RWPE1 (cell line): ENCODE measurements at regions not wholly inside any gene's neighbourhood (a gene's known extent, or its start where the extent isn't known, plus 50 kb on each side); places are given as distances from the start of the nearest gene placed in this dataset.

Experiments
- CTCF ChIA-PET: fragments of 350-600 bp; sonication (Branson Sonifier 250); formaldehyde crosslinking; extraction: SDS; loops from one replicate; lab custom pipeline; 2021; lab: Yijun Ruan, JAX
- POLR2A ChIA-PET: fragments of 400-600 bp; formaldehyde crosslinking; extraction: SDS; loops from one replicate; lab custom pipeline; 2020; ENCODE audit warnings: antibody characterized with exemption; ENCODE audit not compliant: low non-redundant PET; lab: Yijun Ruan, JAX
- DNase-seq: peaks from one replicate; pipeline ENCODE4 v3.0.0; 2012; ENCODE audit warnings: low spot score
- H3K27ac ChIP-seq: fragments of 450-650 bp; 2 replicates; pipeline ENCODE4 v1.5.1; 2017
- TF ChIP-seq, protein P1 (sequence below): fragments of 450-650 bp; conservative IDR thresholded peaks from 2 replicates; pipeline ENCODE4 v1.5.1; 2017; ENCODE audit warnings: low read depth, mild to moderate bottlenecking

GRCh38 chr6:93562582-93562981 is 143.2 kb upstream of the EPHA7 start:
- H3K27ac ChIP-seq: no peak overlapping the region
- TF ChIP-seq, protein P1, sequence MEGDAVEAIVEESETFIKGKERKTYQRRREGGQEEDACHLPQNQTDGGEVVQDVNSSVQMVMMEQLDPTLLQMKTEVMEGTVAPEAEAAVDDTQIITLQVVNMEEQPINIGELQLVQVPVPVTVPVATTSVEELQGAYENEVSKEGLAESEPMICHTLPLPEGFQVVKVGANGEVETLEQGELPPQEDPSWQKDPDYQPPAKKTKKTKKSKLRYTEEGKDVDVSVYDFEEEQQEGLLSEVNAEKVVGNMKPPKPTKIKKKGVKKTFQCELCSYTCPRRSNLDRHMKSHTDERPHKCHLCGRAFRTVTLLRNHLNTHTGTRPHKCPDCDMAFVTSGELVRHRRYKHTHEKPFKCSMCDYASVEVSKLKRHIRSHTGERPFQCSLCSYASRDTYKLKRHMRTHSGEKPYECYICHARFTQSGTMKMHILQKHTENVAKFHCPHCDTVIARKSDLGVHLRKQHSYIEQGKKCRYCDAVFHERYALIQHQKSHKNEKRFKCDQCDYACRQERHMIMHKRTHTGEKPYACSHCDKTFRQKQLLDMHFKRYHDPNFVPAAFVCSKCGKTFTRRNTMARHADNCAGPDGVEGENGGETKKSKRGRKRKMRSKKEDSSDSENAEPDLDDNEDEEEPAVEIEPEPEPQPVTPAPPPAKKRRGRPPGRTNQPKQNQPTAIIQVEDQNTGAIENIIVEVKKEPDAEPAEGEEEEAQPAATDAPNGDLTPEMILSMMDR: no peak
- CTCF ChIA-PET: interaction anchor here (0.5 to 0.8 kb wide), 2 partner anchors 49 to 1508 kb away, joined by 3 to 4 read pairs; no protein-coding TSS in a partner anchor
- POLR2A ChIA-PET: no interaction called here
- DNase-seq: peak; percentile 1

DNA sequence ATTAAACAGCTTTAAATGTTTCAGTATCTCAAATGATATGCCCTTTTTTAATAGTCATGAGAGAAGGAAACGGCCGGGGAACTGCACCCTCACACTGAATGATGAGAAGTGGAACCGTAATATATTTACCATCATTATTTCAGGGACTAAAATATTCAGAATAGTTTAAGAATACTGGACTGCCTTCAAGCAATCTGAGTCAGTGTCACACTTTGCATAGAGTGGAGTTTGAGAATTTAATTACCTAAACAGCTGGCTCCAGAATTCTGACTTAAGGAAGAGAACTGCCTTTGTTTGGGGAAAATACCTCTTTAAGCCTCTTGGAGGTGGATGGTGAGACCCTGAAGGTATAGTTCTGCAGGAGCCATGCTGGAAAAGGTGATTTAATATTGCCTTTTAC is 135.9 kb upstream of the EPHA7 start:
- POLR2A ChIA-PET: no interaction called here
- no peak overlapping the region for H3K27ac ChIP-seq
- CTCF ChIA-PET: no interaction called here
- TF ChIP-seq, protein P1: no peak
- no peak for DNase-seq

DNA sequence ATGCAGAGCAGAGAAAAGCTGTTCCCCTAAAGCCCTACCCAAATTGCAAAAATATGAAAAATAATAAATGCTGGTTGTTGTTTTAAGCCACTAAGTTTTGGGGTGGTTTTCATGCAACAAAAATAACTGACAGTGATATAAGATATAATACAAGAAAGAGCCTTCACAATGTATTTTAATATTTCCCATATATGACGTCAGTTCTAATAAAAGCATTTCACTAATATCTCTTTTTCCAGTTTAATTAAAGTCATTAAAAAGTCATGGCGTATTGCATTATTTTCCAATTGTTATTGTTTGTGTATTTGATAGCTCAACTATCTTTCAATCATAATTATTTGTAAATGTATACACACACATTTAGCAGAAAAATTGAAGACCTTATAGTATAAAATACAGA is 134.7 kb upstream of the EPHA7 start:
- CTCF ChIA-PET: no interaction called here
- POLR2A ChIA-PET: no interaction called here
- DNase-seq: no peak
- H3K27ac ChIP-seq: no peak overlapping the region
- TF ChIP-seq, protein P1: no peak

DNA sequence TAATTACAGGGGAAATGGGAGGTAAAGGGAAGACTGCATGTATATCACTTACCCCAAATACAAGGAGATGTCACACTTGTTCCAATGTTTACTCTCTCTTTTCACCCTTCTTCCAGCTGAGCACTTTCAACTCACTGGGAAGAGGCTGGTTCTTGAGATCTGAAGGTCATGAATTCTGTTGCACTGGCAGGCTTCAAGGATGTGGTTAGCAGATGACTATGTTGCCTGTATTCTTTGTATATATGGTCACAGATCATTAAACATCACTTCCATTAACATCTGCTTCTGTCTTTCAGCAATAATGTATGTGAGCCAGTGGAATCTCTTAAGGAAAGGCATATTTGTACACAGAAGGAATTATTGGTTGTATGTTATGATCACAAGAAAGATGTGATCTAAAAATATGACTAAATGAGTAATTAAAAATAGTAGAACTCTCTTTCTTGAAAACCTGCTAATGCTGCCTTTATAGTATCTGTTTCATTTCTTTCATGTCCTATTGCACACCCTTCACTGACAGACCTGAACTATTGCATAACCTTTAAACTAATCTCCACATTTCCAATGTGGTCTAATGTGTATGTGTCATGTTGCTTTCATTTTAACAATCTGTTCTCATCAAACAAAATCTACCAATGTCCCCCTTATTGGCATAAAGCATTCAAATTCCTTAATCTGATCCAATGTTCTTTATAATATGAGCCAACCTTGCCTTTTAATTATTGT is 131.4 kb upstream of the EPHA7 start:
- no peak for DNase-seq
- CTCF ChIA-PET: no interaction called here
- TF ChIP-seq, protein P1: no peak
- H3K27ac ChIP-seq: no peak overlapping the region
- POLR2A ChIA-PET: no interaction called here

GRCh38 chr6:93549868-93550267 is 130.5 kb upstream of the EPHA7 start:
- no peak for DNase-seq
- H3K27ac ChIP-seq: no peak overlapping the region
- ChIA-PET CTCF (no interaction called here), POLR2A (no interaction called here)
- TF ChIP-seq, protein P1: no peak

DNA sequence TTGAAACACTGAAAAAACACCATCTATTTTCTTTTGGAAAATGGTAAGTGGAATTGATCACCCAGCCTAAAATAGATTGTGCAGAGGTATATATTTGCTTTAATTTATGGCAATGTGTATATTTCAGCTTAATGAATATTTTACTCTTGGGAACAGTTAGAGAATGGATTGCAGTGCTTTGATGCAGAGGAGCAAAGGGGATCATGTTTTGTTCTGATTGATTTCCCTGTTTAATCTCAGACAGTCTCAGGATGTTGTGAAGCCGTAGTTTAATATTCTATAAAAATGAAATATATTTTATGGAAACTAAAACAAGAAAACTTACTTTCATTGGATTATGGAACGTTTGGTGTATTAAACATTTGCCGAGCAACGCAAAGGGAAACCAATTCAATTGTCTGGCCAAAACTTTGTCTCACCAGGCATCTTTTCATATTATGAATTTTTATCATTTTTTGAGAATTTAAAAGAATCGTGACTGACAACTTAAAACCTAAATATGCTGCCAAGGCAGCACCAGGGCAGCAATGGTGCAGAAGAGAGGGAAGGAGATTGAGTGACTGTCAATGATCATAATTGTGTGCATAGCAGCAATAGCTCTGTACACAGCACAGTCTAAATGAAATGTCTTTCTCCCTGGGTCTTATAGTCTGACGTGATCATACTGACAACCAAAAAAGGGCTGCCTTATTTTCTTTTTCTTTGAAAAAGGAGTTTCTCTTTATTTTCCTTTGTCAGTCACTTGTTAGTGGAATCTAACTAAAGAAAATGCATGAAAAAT is 105.5 kb upstream of the EPHA7 start:
- TF ChIP-seq, protein P1: no peak
- POLR2A ChIA-PET: no interaction called here
- CTCF ChIA-PET: no interaction called here
- no peak for DNase-seq
- H3K27ac ChIP-seq: no peak overlapping the region
